ENCODE measurements at regions not wholly inside any gene's neighbourhood (a gene's known extent, or its start where the extent isn't known, plus 50 kb on each side); places are given as distances from the start of the nearest gene placed in this dataset.

DNA sequence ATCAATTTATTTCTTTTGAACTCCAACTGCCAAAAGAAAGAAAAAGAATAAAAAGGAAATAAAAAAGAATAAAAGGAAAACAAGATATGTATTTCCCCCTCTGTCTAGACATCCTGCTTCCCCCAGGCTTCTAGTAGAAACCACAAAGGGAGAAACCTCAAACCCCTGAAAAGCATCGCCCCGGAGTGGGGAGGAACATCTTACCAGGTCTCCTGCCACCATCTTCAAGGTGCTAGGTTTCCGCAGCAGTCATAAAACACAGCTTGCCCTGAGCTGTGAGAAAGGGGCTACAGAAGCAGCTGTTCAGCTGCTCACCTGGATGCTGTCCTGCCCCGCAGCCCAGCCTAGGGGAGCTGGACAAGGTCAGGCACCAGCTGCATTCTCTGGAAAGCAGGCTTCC is 487.7 kb downstream of the GADD45G start:
- peaks cover 4% of the 10 kb centered on the region for H3K27me3 ChIP-seq (ENCODE audit: control insufficient read depth, insufficient read depth, low read length)
- CTCF ChIA-PET, result no interaction called here
- TF ChIP-seq, protein P1, sequence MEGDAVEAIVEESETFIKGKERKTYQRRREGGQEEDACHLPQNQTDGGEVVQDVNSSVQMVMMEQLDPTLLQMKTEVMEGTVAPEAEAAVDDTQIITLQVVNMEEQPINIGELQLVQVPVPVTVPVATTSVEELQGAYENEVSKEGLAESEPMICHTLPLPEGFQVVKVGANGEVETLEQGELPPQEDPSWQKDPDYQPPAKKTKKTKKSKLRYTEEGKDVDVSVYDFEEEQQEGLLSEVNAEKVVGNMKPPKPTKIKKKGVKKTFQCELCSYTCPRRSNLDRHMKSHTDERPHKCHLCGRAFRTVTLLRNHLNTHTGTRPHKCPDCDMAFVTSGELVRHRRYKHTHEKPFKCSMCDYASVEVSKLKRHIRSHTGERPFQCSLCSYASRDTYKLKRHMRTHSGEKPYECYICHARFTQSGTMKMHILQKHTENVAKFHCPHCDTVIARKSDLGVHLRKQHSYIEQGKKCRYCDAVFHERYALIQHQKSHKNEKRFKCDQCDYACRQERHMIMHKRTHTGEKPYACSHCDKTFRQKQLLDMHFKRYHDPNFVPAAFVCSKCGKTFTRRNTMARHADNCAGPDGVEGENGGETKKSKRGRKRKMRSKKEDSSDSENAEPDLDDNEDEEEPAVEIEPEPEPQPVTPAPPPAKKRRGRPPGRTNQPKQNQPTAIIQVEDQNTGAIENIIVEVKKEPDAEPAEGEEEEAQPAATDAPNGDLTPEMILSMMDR (IDR thresholded peaks at IDR 0.05; ENCODE audit: low read depth, low read length), result no peak
- no peak for DNase-seq (ENCODE audit: low read depth, low spot score)
- POLR2A ChIA-PET, result no interaction called here
- H3K9me3 ChIP-seq (ENCODE audit: control insufficient read depth, insufficient read depth, low read length), result no peaks in the 10 kb centered on the region
- no peak overlapping the region for H3K27ac ChIP-seq (ENCODE audit: low read depth, low read length)
- H3K4me3 ChIP-seq (ENCODE audit: low read depth, low read length), result no peak overlapping the region

DNA sequence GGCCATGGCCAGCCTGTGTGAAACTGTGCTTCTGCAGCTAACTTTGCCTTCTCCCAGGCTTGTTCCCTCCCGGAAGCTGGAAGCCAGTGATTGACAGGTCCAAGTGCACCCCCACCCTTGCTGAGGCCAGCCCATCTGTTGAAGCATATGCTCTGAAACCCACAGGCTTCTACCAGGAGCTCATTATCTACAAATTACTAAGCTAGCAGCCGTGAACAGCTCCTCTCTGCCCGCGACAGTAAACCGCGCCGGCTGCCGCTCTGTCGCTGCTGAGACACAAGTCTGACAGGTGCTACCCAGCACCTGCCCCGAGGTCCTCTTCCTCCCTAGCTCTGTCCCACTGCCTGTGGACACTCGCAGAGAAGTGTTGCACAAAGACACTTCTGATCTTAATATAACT is 490.9 kb downstream of the GADD45G start:
- no peaks in the 10 kb centered on the region for H3K9me3 ChIP-seq (ENCODE audit: control insufficient read depth, insufficient read depth, low read length)
- TF ChIP-seq, protein P1 (IDR thresholded peaks at IDR 0.05; ENCODE audit: low read depth, low read length), result no peak
- H3K27ac ChIP-seq (ENCODE audit: low read depth, low read length), result no peak overlapping the region
- no peak for DNase-seq (ENCODE audit: low read depth, low spot score)
- H3K27me3 ChIP-seq (ENCODE audit: control insufficient read depth, insufficient read depth, low read length), result peaks cover 4% of the 10 kb centered on the region
- H3K4me3 ChIP-seq (ENCODE audit: low read depth, low read length), result no peak overlapping the region
- CTCF ChIA-PET, result interaction anchor here (1.0 to 1.7 kb wide), 2 partner anchors 498 to 502 kb away, joined by 4 to 5 read pairs; no protein-coding TSS in a partner anchor
- POLR2A ChIA-PET, result no interaction called here

DNA sequence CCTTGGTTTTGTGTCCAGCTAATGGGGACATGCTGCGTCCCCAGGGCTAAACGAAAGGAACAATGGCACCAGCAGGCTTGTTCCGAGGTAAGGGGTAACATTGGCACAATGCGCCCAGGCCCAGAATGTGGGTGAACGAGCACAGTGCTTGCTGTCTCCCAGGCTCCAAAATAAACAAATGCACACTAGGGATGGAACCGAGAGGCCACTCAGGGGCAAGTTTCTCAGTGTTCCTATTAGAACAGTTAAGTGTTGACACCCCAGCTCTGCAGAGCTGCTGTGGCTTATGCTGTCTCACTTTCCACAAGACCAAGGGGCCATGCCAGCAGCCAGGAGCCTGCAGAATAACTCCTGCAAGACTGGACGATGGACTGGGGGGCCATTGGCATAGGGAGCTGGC is 492.4 kb downstream of the GADD45G start:
- peaks cover 4% of the 10 kb centered on the region for H3K27me3 ChIP-seq (ENCODE audit: control insufficient read depth, insufficient read depth, low read length)
- no peak for DNase-seq (ENCODE audit: low read depth, low spot score)
- H3K9me3 ChIP-seq (ENCODE audit: control insufficient read depth, insufficient read depth, low read length), result no peaks in the 10 kb centered on the region
- ChIA-PET POLR2A (no interaction called here), CTCF (interaction anchor here (0.9 to 1.4 kb wide), 2 partner anchors 494 to 521 kb away, joined by 3 to 7 read pairs; no protein-coding TSS in a partner anchor)
- TF ChIP-seq, protein P1 (IDR thresholded peaks at IDR 0.05; ENCODE audit: low read depth, low read length), result no peak
- H3K4me3 ChIP-seq (ENCODE audit: low read depth, low read length), result no peak overlapping the region
- no peak overlapping the region for H3K27ac ChIP-seq (ENCODE audit: low read depth, low read length)

DNA sequence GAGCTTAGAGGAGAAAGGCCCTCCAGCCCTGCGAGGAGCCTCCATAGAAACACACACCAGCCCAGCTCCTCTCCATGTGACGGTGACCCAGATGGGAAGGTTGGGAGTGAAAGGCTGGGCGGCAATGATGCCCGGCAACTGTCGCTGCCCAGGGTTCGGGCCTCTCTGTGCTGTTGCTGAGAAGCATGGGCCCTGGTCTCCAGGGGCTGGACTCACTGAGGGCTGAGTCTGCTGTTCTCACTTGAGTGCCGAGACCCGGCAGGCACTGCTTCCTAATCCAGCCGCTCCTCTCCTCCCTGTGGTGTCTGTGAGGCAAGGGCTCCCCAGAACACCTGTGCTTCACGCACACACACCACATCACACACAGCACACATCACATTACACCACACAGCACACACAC is 493.6 kb downstream of the GADD45G start:
- POLR2A ChIA-PET, result no interaction called here
- peaks cover 4% of the 10 kb centered on the region for H3K27me3 ChIP-seq (ENCODE audit: control insufficient read depth, insufficient read depth, low read length)
- H3K4me3 ChIP-seq (ENCODE audit: low read depth, low read length), result no peak overlapping the region
- H3K9me3 ChIP-seq (ENCODE audit: control insufficient read depth, insufficient read depth, low read length), result no peaks in the 10 kb centered on the region
- no peak for DNase-seq (ENCODE audit: low read depth, low spot score)
- TF ChIP-seq, protein P1 (IDR thresholded peaks at IDR 0.05; ENCODE audit: low read depth, low read length), result no peak
- no peak overlapping the region for H3K27ac ChIP-seq (ENCODE audit: low read depth, low read length)
- CTCF ChIA-PET, result interaction anchor here (0.9 to 1.4 kb wide), 2 partner anchors 496 to 523 kb away, joined by 3 to 7 read pairs; no protein-coding TSS in a partner anchor

DNA sequence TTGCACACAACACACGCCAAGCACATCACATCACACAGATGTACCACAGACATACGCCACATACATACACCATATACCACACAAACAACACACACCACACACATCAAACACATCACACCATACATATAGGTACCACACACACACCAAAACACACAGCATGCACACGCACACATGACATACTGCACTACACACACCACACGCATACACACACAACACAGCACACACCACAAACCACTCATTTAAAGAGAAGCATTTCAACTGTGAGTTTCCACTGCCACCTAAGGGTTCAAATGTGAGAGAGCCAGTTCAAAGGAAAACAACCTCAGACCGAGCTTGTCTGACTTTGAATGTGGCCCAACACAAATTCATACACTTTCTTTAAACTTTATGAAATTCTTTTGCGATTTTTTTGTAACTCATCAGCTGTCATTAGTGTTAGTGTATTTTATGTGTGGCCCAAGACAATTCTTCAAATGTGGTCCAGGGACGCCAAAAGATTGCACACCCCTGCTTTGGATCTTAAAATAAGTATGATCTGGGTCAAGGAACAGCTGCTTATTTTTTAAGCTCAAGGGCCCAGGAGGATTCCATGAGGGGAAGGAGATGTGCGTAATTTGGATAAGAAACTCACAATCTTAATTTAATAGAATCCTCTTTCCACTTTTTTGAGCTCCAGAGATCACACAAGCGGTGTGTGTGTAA is 494.6 kb downstream of the GADD45G start:
- DNase-seq (ENCODE audit: low read depth, low spot score), result no peak
- Histone ChIP-seq H3K9me3 (ENCODE audit: control insufficient read depth, insufficient read depth, low read length) (no peaks in the 10 kb centered on the region), H3K27me3 (ENCODE audit: control insufficient read depth, insufficient read depth, low read length) (peaks cover 4% of the 10 kb centered on the region), H3K4me3 (ENCODE audit: low read depth, low read length) (no peak overlapping the region), H3K27ac (ENCODE audit: low read depth, low read length) (no peak overlapping the region)
- TF ChIP-seq, protein P1 (IDR thresholded peaks at IDR 0.05; ENCODE audit: low read depth, low read length), result peak; percentile 30; the same call in 1 of the 2 replicates
- ChIA-PET CTCF (interaction anchor here (1.2 to 5.1 kb wide), 2 partner anchors 499 to 505 kb away, joined by 3 to 187 read pairs; no protein-coding TSS in a partner anchor), POLR2A (no interaction called here)

Measured in AG04450 (cell line).